Neutrophil (primary cell): ENCODE measurements at regions not wholly inside any gene's neighbourhood (a gene's known extent, or its start where the extent isn't known, plus 50 kb on each side); places are given as distances from the start of the nearest gene placed in this dataset.

Source experiments
- H3K27ac ChIP-seq: fragments of 200-600 bp; sonication (generic); 2 replicates; pipeline ENCODE4 v1.5.1; 2016; ENCODE audit warnings: mild to moderate bottlenecking, moderate library complexity
- H3K27me3 ChIP-seq: fragments of 200-600 bp; sonication (generic); 2 replicates; pipeline ENCODE4 v1.6.0; 2016; ENCODE audit warnings: mild to moderate bottlenecking
- H3K36me3 ChIP-seq: fragments of 200-600 bp; sonication (generic); 2 replicates; pipeline ENCODE4 v1.5.1; 2017
- H3K4me1 ChIP-seq, 2 experiments: fragments of 200-600 bp in 1 of 2; sonication (generic) in 1 of 2; 1 replicate in 1 of 2; 2 replicates in 1 of 2; pipeline versions ENCODE4 v1.5.1 to v1.6.1; 2013 to 2016; ENCODE audit warnings: low read depth in 1 of 2, low read length in 1 of 2, mild to moderate bottlenecking in 1 of 2, moderate library complexity in 1 of 2; ENCODE audit not compliant: control insufficient read depth in 1 of 2, insufficient read depth in 1 of 2
- H3K4me3 ChIP-seq, 2 experiments: fragments of 200-600 bp in 1 of 2; sonication (generic) in 1 of 2; 1 replicate in 1 of 2; 2 replicates in 1 of 2; pipeline ENCODE4 v1.5.1; 2013 to 2016; ENCODE audit warnings: low read depth in 1 of 2, low read length in 1 of 2, mild to moderate bottlenecking in 1 of 2, moderate library complexity in 1 of 2
- H3K9me3 ChIP-seq: fragments of 200-600 bp; sonication (generic); 2 replicates; pipeline ENCODE4 v1.5.1; 2016
- TF ChIP-seq, protein P1 (sequence below): fragments of 200-600 bp; sonication (generic); IDR thresholded peaks from 2 replicates; pipeline ENCODE4 v1.5.1; 2016; ENCODE audit warnings: antibody characterized with exemption

DNA sequence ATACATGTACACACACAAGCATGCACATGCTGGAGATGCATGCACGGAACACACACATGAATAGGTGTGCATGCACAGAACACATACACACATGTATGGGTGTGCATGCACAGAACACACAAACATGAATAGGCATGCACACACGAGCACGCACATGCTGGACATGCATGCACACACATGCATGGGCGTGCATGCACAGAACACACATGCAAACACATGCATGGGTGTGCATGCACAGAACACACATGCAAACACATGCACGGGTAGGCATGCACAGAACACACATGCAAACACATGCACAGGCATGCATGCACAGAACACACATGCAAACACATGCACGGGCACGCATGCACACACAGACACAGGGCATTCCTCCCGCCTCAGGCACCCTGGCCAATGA is 382.3 kb downstream of the IRX2 start:
- Histone ChIP-seq H3K9me3 (no peaks in the 10 kb centered on the region), H3K4me3 (no peak overlapping the region), H3K4me1 (no peaks in the 10 kb centered on the region), H3K27ac (no peak overlapping the region), H3K27me3 (no peaks in the 10 kb centered on the region), H3K36me3 (no peaks in the 10 kb centered on the region)
- TF ChIP-seq, protein P1, sequence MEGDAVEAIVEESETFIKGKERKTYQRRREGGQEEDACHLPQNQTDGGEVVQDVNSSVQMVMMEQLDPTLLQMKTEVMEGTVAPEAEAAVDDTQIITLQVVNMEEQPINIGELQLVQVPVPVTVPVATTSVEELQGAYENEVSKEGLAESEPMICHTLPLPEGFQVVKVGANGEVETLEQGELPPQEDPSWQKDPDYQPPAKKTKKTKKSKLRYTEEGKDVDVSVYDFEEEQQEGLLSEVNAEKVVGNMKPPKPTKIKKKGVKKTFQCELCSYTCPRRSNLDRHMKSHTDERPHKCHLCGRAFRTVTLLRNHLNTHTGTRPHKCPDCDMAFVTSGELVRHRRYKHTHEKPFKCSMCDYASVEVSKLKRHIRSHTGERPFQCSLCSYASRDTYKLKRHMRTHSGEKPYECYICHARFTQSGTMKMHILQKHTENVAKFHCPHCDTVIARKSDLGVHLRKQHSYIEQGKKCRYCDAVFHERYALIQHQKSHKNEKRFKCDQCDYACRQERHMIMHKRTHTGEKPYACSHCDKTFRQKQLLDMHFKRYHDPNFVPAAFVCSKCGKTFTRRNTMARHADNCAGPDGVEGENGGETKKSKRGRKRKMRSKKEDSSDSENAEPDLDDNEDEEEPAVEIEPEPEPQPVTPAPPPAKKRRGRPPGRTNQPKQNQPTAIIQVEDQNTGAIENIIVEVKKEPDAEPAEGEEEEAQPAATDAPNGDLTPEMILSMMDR, result no peak

DNA sequence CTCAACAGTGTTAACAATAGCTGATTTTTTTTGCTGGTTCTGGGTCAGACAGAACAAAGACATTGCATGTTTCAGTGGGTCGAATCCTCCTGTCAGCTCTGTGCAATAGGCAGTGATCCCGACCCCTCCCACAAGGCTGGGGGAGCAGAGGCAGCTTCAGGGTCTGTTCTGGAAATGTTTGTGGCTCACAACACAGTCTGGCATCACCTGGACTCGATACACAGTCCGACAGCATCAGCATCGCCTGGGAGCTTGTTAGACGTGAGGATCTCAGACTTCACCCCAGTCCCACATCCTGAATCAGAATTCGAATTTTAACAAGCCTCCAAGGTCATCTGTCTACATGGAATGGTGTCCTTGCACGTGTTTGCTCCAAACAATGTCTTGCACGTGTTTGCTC is 384.7 kb downstream of the IRX2 start:
- Histone ChIP-seq H3K9me3 (no peaks in the 10 kb centered on the region), H3K27me3 (no peaks in the 10 kb centered on the region), H3K27ac (no peak overlapping the region), H3K4me3 (no peak overlapping the region), H3K36me3 (no peaks in the 10 kb centered on the region), H3K4me1 (no peaks in the 10 kb centered on the region)
- TF ChIP-seq, protein P1, result no peak

DNA sequence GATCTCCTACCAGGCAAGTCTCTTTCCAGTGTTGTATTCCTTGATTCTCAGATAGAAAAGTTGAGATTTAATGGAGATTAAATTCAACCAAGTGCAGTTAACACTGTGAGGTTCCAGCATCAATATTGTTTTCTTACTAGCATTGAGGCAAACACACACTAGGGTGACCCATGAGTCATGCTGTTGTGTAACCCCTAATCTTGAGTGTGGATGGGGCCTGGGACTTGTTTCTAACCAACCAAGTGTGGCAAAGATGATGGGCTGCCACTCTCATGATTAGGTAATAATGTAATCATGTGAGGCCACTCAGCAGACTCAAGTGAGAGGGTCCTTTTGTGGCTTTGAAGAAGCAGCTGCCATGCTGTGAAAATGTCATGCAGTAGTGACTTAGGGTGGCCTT is 394.2 kb downstream of the IRX2 start:
- Histone ChIP-seq H3K27ac (no peak overlapping the region), H3K4me1 (no peaks in the 10 kb centered on the region), H3K4me3 (no peak overlapping the region), H3K36me3 (no peaks in the 10 kb centered on the region), H3K9me3 (no peaks in the 10 kb centered on the region), H3K27me3 (no peaks in the 10 kb centered on the region)
- TF ChIP-seq, protein P1, result no peak

DNA sequence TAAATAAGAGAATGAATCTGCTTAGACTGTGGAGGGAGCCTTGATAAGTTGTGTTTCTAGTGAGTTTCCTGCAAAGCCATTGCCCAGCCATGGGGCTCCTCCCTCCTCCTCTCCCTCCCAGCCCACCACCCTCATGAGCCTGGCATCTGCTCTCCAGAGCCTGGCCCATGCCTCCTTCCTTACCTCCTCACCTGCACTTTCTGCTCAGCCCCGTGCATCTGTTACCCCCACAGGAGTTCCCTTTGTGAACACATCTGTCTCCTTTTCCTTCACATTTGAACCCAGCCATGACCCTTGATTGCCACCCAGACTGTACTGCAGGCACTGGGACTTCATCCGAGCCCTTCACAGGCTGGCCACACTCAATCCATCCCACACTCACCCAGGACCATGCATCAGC is 395.6 kb downstream of the IRX2 start:
- Histone ChIP-seq H3K27me3 (no peaks in the 10 kb centered on the region), H3K27ac (no peak overlapping the region), H3K4me1 (no peaks in the 10 kb centered on the region), H3K36me3 (no peaks in the 10 kb centered on the region), H3K4me3 (no peak overlapping the region), H3K9me3 (no peaks in the 10 kb centered on the region)
- TF ChIP-seq, protein P1, result no peak

DNA sequence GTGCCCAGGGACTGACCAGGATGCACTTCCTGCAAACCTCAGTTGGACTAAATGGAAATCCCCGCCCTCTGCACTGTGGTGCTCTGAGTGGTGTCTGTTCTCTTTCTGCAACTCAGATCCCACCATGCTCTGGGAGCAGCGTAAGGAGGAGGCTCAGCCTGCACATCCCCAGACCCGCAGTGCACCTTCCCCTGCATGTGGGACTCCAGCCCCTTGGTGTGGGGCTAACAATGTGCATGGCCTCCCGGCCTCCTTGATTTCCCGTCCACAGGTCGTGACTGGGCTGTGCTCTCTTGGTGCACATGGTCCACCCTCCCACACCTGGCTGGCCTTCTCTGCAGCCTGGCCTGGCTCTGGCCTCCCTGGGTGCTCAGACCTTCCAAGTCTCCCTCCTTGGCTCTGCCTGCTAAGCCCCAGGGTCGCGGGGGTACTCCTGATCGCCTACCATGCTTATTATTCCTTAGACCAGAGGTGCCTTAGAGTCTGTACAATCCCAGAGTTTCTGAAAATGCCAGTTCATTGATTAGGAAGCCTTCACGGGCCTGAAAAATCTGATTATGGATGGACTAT is 397.5 kb downstream of the IRX2 start:
- Histone ChIP-seq H3K27ac (no peak overlapping the region), H3K27me3 (no peaks in the 10 kb centered on the region), H3K36me3 (no peaks in the 10 kb centered on the region), H3K9me3 (no peaks in the 10 kb centered on the region), H3K4me1 (no peaks in the 10 kb centered on the region), H3K4me3 (no peak overlapping the region)
- TF ChIP-seq, protein P1, result no peak

DNA sequence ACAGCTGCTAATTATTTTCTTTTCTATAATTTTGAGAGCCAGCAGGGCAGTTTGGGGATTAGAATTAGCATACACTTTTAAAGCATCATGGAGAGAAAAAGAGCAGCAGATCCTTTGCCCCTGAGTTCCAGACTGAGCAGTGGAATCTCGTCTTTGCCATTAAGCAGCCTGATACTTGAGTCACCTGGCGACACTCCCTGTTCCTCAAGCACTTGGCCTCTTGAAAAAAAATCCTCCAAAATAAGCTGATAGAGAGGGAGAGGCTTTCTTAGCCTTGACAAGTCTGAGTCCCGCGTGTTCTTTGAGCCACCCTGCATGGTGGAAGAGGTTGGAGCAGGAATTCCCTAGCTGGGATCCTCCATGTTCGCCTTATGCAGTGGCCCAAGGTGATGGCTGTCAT is 398.3 kb downstream of the IRX2 start:
- TF ChIP-seq, protein P1, result no peak
- Histone ChIP-seq H3K27me3 (no peaks in the 10 kb centered on the region), H3K4me1 (no peaks in the 10 kb centered on the region), H3K4me3 (no peak overlapping the region), H3K27ac (no peak overlapping the region), H3K9me3 (no peaks in the 10 kb centered on the region), H3K36me3 (no peaks in the 10 kb centered on the region)
